ENCODE measurements at regions not wholly inside any gene's neighbourhood (a gene's known extent, or its start where the extent isn't known, plus 50 kb on each side); places are given as distances from the start of the nearest gene placed in this dataset.

DNA sequence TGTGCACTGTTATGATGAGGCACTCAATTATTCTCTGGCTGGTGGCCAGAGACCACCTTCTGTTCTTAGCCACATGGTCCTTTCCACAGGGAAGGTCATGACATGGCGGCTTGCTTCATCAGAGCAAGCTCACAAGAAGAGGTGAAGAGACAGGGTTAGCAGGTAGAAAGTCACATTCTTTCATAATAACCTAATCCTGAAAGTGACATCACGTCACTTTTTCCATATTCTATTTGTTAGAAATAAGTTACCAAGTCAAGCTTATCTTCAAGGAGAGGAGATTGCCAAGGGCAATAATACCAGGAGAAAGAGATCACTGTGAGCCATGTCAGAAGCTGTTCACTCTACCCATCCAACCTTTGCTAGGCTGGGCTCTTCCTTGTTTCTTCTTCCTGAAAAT lies 139.4 kb downstream of the OSR1 start:
- Histone ChIP-seq H3K4me3 (replicated peaks in 1 of 3) (no peak overlapping the region), H3K36me3 (no peaks in the 10 kb centered on the region), H3K9me3 (no peaks in the 10 kb centered on the region), H3K27me3 (no peaks in the 10 kb centered on the region), H3K27ac (no peak overlapping the region), H3K4me1 (no peaks in the 10 kb centered on the region)
- intact Hi-C loops (cut with DNase I): no loop called here
- WGBS, 2 donors: 90 to 94% methylated on average over 2 of the region's 2 CpGs
- DNase-seq: no peak
- no peak for TF ChIP-seq POLR2A (IDR thresholded peaks at IDR 0.05)
- TF ChIP-seq, protein P1, sequence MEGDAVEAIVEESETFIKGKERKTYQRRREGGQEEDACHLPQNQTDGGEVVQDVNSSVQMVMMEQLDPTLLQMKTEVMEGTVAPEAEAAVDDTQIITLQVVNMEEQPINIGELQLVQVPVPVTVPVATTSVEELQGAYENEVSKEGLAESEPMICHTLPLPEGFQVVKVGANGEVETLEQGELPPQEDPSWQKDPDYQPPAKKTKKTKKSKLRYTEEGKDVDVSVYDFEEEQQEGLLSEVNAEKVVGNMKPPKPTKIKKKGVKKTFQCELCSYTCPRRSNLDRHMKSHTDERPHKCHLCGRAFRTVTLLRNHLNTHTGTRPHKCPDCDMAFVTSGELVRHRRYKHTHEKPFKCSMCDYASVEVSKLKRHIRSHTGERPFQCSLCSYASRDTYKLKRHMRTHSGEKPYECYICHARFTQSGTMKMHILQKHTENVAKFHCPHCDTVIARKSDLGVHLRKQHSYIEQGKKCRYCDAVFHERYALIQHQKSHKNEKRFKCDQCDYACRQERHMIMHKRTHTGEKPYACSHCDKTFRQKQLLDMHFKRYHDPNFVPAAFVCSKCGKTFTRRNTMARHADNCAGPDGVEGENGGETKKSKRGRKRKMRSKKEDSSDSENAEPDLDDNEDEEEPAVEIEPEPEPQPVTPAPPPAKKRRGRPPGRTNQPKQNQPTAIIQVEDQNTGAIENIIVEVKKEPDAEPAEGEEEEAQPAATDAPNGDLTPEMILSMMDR (IDR thresholded peaks at IDR 0.05): no peak

DNA sequence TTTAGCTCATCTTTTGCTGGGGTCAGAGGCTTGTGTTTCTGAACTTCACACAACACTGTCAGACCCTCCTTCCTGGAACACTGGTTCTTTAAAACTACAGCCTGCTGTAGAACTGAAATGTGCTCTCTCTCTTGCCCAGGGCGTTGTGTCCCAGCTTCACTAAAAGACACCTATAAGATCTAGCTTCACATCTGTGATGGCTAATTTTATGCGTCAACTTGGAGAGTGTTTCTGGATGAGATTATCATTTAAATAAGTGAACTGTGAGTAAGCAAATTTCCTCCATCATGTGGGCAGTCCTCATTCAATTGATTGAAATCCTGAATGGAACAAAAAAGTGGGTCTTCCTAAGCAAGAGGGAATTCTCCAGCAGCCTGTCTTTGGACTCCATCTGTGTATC lies 140.3 kb downstream of the OSR1 start:
- intact Hi-C loops (cut with DNase I): no loop called here
- H3K27me3 ChIP-seq: no peaks in the 10 kb centered on the region
- H3K4me3 ChIP-seq (replicated peaks in 1 of 3): no peak overlapping the region
- DNase-seq: no peak
- no peak overlapping the region for H3K27ac ChIP-seq
- 88 to 94% methylated on average over 2 of the region's 2 CpGs for WGBS, 2 donors
- no peaks in the 10 kb centered on the region for H3K9me3 ChIP-seq
- no peaks in the 10 kb centered on the region for H3K4me1 ChIP-seq
- no peak for TF ChIP-seq POLR2A (IDR thresholded peaks at IDR 0.05)
- TF ChIP-seq, protein P1 (IDR thresholded peaks at IDR 0.05): no peak
- no peaks in the 10 kb centered on the region for H3K36me3 ChIP-seq

DNA sequence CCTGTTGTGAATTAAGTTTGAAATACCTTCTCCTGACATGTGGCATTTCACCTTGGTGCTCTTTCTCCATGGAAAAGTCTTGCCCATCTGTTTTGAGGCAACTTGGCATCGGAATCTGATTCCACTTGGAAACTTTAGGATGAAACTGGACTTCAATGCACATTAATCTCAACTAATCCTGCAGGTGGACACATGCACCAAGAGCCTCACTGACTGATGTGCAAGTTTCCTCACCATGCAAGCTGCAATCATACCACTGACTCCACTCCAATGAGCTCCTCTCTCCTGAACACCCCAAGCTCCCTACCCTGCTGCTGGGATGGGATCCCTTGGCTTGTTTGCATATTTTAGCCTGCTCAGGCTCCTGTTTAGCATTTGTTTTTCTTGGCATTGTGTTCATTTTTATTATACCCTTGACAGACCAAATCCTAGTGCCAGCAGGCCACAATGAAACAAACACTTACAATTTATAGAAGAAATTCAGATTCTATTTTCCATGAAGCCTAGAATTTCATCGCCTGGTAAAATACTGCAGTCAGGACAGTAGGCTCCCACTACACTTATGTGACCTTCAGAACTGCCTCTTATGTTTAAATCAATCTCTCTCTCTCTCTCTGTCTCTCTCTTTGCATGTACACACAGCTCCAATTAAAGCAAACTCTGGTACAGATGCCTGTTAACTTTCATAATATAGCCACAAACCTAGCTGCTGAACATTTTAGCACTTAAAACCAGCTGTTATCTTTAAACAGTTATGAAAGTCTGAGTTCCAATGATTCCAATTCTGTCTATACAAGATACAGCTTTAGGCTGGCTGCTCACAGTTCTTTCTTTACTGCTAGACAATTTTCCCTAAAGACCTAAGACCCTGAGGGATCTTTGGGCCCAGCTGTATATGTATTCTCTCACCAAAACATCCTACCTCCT lies 141.5 kb downstream of the OSR1 start:
- TF ChIP-seq, protein P1 (IDR thresholded peaks at IDR 0.05): no peak
- TF ChIP-seq POLR2A (IDR thresholded peaks at IDR 0.05): no peak
- Histone ChIP-seq H3K27ac (no peak overlapping the region), H3K36me3 (no peaks in the 10 kb centered on the region), H3K4me3 (replicated peaks in 1 of 3) (no peak overlapping the region), H3K9me3 (no peaks in the 10 kb centered on the region), H3K27me3 (no peaks in the 10 kb centered on the region), H3K4me1 (no peaks in the 10 kb centered on the region)
- intact Hi-C loops (cut with DNase I): no loop called here
- 95% methylated on average over 2 of the region's 2 CpGs for WGBS, 2 donors
- no peak for DNase-seq

DNA sequence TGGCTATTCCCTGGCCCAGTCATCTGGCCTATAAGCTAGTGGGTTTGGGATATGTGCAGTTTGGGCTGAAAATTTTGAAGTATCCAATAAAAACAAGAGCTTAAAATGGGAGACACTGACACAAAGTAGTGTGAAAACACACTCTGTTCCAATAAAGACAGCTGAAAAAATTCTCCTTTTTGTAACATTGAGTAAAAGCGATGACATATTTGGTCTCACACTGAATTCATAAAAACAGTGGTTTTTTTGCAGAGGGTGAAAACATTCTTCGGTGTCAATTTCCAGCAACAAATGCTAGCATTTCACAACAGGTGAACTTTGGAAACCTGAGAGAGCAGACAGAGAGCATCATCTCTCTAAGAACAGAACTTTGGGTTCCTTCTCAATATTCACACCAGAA lies 142.2 kb downstream of the OSR1 start:
- no peaks in the 10 kb centered on the region for H3K27me3 ChIP-seq
- no peak for DNase-seq
- H3K36me3 ChIP-seq: no peaks in the 10 kb centered on the region
- no peaks in the 10 kb centered on the region for H3K4me1 ChIP-seq
- TF ChIP-seq, protein P1 (IDR thresholded peaks at IDR 0.05): no peak
- no peak for TF ChIP-seq POLR2A (IDR thresholded peaks at IDR 0.05)
- WGBS, 2 donors: 93 to 99% methylated on average over 2 of the region's 2 CpGs
- no peak overlapping the region for H3K27ac ChIP-seq
- H3K9me3 ChIP-seq: no peaks in the 10 kb centered on the region
- H3K4me3 ChIP-seq (replicated peaks in 1 of 3): no peak overlapping the region
- intact Hi-C loops (cut with DNase I): no loop called here

DNA sequence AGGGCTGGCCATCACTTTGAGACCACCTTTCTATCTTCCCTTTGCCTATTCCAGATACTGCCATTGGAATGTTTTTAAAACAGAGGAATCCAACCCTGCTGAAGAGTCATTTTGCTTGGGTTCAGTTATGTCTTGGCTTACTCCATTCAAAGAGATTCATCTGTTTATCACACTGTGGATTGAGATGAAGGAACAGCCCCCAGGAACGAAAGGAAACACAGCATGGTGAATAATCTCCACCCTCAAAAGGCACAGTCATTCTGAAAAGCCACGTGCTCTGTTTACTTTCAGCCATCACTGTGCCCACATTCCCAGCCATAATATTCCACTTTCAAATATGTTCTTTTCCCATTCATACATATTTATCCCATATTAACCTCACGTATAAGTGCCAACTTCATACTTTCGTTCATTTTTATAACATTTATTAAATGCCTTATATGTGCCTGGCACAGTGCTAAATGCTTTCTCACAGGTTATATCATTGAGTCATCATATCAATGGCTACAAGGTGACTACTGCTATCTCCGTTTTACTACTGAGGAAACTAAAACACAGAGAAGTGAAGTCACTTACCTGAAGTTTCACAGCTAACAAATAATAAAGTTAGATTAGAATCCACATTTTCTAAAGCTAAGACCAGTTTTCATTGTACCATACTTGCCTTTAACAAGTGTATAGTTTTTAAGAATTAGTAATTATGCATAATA lies 143.6 kb downstream of the OSR1 start:
- Histone ChIP-seq H3K36me3 (no peaks in the 10 kb centered on the region), H3K4me1 (no peaks in the 10 kb centered on the region), H3K27me3 (no peaks in the 10 kb centered on the region), H3K9me3 (no peaks in the 10 kb centered on the region), H3K4me3 (replicated peaks in 1 of 3) (no peak overlapping the region), H3K27ac (no peak overlapping the region)
- intact Hi-C loops (cut with DNase I): no loop called here
- TF ChIP-seq POLR2A (IDR thresholded peaks at IDR 0.05): no peak
- TF ChIP-seq, protein P1 (IDR thresholded peaks at IDR 0.05): no peak
- no peak for DNase-seq
- 83 to 90% methylated on average over 5 of the region's 5 CpGs for WGBS, 2 donors

All from thyroid gland (tissue), 4 donors.